C4-2B (cell line): ENCODE measurements at regions not wholly inside any gene's neighbourhood (a gene's known extent, or its start where the extent isn't known, plus 50 kb on each side); places are given as distances from the start of the nearest gene placed in this dataset.

Experiments
- H3K27ac ChIP-seq: fragments of 450-650 bp; 2 replicates; pipeline ENCODE4 v1.5.1; 2017
- CTCF ChIP-seq: fragments of 450-650 bp; conservative IDR thresholded peaks from 2 replicates; pipeline ENCODE4 v1.5.1; 2017; ENCODE audit warnings: mild to moderate bottlenecking
- ZFX ChIP-seq: fragments of 450-650 bp; IDR thresholded peaks from 2 replicates; pipeline ENCODE4 v1.6.1; 2017

GRCh38 chrX:121902463-121902862, 855.1 kb downstream of the GLUD2 start:
- TF ChIP-seq CTCF = no peak
- TF ChIP-seq ZFX = no peak
- H3K27ac ChIP-seq = no peak overlapping the region

GRCh38 chrX:121903961-121904360, 856.6 kb downstream of the GLUD2 start:
- no peak overlapping the region for H3K27ac ChIP-seq
- TF ChIP-seq CTCF (no peak), ZFX (no peak)

- no peak for TF ChIP-seq CTCF
- no peak for TF ChIP-seq ZFX
- H3K27ac ChIP-seq = no peak overlapping the region
Measured at GRCh38 chrX:121921258-121921657, 873.8 kb downstream of the GLUD2 start.

GRCh38 chrX:121931567-121931966, 884.2 kb downstream of the GLUD2 start:
- TF ChIP-seq CTCF = no peak
- TF ChIP-seq ZFX = no peak
- no peak overlapping the region for H3K27ac ChIP-seq

- TF ChIP-seq ZFX = no peak
- no peak for TF ChIP-seq CTCF
- H3K27ac ChIP-seq = no peak overlapping the region
Measured at GRCh38 chrX:121932688-121933087, 885.3 kb downstream of the GLUD2 start.

GRCh38 chrX:121949041-121949760, 901.8 kb downstream of the GLUD2 start:
- TF ChIP-seq CTCF = no peak
- TF ChIP-seq ZFX = no peak
- H3K27ac ChIP-seq = no peak overlapping the region

GRCh38 chrX:121958886-121959285, 911.5 kb downstream of the GLUD2 start:
- no peak overlapping the region for H3K27ac ChIP-seq
- TF ChIP-seq CTCF (no peak), ZFX (no peak)
